Gastroesophageal sphincter (tissue), 3 donors: ENCODE measurements at regions not wholly inside any gene's neighbourhood (a gene's known extent, or its start where the extent isn't known, plus 50 kb on each side); places are given as distances from the start of the nearest gene placed in this dataset.

Source experiments
- CTCF ChIP-seq, 4 experiments: fragments of 200-600 bp in 2 of 4; fragments of 450-650 bp in 2 of 4; sonication (generic) in 1 of 4; IDR thresholded peaks; one replicate each; pipeline ENCODE4 v1.5.1; 2017 to 2019; ENCODE audit warnings: antibody characterized with exemption in 4 of 4, mild to moderate bottlenecking in 2 of 4, moderate library complexity in 2 of 4
- EP300 ChIP-seq: sonication (generic); formaldehyde crosslinking; IDR thresholded peaks from one replicate; pipeline ENCODE4 v1.6.1; 2017; ENCODE audit warnings: antibody characterized with exemption, mild to moderate bottlenecking
- POLR2A ChIP-seq, 2 donors: fragments of 450-650 bp; IDR thresholded peaks; one replicate each; pipeline ENCODE4 v1.6.1; 2017; ENCODE audit warnings: antibody characterized with exemption in 2 of 2, mild to moderate bottlenecking in 2 of 2, moderate library complexity in 1 of 2

GRCh38 chr6:95175927-95176675 lies 401.2 kb upstream of the MANEA start:
- no peak for TF ChIP-seq CTCF (IDR thresholded peaks at IDR 0.05)
- no peak for TF ChIP-seq POLR2A (IDR thresholded peaks at IDR 0.05)
- no peak for TF ChIP-seq EP300
